GM21367 (cell line): ENCODE measurements at regions not wholly inside any gene's neighbourhood (a gene's known extent, or its start where the extent isn't known, plus 50 kb on each side); places are given as distances from the start of the nearest gene placed in this dataset.

ENCODE experiments used
- ATAC-seq: cut with Tn5 transposase; IDR thresholded peaks from one replicate; pipeline ENCODE4 v1.9.1; 2021; ENCODE audit not compliant: unreplicated experiment

DNA sequence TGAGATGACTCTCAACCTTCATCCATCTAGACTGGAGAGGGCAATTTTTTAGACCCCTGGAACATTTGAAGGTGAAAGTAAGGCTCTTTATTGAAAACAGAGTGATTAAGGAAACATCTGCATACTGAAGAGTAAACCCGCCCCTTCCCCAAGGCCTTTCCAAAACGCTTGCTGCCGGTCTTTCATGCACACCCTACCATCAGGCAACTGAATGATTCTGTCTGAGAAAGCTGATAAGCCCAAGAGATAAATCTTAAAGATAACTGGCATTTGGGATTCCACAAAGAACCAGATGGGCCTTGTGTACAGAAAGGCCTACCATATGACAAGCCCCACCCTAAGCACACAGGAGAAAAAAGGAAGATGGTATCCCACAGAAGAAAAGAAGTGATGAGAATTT is 54.4 kb upstream of the PIK3R1 start:
- no peak for ATAC-seq

DNA sequence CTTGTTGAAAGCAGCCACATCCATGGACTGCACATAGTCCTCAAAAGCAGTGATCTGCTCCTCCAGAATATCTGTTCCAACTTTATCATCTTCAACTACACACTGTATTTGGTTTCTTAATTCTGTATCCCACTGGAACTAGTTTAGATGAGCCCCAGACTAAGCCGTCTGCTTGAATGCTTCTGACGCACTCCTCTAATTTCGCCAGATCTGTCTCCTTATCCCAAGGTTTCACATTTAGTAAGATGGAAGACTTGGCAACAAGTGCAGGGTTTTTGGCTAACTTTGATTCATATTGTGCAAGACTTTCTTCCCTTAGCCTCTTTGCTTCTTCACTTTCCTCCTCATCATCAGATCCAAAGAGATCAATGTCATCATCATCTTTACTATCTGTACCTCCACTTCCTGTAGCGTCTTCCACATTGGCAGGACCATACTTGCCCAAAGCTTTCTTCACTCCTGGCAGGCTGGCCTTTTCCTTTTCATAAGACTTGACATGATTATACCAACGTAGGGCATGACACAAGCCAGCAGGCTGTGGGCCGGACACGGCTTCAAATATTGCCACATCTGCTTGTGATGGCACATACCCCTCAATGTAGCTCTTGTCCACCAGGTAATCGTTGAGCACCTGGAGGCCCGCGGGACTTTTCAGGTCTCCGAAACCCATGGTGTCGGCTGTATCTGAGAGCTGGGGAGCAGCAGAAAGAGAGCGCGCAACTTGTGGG is 56.2 kb upstream of the PIK3R1 start:
- ATAC-seq = no peak

DNA sequence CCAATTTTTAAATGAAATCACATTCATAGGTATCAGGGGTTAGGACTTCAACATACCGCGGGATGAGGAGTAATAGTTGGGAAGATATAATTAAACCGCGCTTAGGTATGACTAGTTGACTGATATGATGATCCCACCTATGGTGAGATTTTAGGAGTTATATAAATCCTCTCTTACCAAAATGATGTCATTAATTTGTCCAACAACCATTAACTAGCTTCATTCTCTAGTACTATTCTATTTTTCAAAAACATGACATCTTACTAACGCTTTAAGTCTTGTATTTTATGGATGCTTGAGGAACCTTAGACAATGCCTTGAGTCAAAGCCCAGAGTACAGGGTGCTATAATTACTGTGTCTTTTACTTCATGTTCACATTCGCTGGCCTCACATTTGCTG is 59.6 kb upstream of the PIK3R1 start:
- no peak for ATAC-seq

DNA sequence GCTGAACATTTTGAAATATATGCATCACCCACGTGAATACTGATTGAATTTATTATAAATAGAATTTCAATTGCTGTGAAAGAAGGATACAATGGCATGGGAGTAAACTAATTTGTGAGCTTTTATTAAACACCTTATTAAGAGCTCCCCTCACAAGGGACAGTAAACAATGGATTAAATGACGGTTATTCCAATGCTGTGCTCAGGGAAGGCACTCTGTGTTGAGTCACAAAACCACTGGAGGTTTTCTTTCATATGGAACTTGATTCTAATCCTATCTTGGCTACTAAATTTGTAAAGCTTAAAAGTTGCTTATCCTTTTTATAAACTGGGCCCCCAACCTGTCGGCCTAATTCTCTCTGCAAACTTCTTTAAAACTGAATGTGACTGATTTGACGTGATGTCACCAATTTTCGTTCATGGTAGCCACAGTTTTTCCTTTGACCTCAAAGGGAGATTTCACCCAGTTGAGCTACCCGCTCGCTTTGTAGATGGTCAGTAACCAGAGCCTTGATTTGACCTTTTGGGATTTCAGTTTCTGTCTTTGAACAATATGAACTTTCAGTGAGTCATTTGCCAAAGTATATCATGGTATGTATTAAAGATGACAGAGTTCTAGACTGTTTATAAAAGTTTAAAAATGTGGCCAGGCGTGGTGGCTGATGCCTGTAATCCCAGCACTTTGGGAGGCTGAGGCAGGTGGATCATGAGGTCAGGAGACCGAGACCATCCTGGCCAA is 61.3 kb upstream of the PIK3R1 start:
- ATAC-seq = no peak

DNA sequence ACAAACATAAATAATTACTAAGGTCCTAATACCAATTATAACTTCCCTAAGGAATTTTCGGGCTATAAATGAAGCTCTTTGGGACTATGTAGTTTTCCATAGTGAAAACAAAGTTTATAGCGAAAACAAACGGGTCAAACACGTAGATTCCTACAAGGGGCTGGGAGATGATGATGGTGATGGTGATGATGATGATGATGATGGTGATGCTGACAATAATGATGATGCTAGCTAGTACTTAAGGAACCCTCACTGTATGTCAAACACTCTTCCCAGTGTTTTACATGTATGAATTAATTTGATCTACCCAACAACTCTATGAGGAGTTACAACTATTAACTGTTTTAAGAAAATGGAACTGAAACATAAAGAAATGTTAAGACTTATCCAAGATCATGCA is 63.7 kb upstream of the PIK3R1 start:
- ATAC-seq = no peak

DNA sequence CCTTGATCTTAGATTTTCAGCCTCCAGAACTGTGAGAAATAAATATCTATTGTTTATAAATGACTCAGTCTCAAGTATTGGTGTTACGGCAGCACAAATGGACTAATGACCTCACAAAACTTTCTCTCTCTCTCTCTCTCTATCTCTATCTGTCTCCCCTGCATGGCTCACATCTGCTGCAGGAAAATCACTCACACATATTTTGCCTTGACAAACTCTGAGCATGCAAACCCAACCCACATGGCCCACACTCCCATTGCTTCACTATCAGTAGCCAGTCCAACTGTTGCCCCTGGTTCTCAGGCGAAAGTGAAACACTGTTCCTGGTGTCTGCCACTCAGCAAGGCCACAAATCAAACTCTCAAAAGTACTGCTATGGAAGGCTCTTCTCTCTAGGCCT is 66.4 kb upstream of the PIK3R1 start:
- ATAC-seq = peak; percentile 37

DNA sequence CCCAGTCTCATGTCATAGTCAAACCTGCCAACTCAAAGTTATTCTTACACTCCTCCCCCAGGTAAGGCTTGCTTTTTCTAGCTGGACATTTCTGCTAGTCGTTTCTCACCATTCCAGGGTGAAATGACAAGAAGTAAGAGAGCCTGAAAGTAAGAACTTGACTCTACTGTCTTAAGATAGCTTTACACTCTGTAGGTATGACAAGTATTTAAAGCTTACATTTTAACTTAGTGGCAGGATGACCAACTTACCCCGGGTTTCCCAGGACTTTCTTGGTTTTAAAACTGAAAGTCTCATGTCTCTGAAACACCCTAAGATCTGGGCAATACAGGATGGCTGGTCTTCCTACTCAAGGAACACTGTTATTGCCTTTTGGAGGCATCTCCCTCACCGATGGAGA is 67.5 kb upstream of the PIK3R1 start:
- ATAC-seq = peak; percentile 40

DNA sequence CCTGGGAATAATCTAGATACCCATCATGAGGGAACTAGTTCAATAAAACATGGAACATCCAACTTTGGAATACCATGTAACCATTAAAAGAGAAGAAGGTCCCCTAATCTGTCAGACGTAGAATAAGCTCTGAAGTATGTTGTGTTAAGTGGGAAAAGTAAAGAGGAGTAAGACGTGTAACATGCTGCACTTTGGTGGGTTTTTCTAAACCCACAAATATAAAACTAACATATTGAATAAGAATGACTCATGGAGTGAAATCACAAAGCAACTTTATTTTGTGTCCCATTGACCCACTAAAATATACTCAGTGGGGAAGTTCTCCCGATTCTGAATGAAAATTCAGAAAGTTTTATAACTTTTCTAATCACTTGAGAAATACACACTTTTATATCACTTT is 67.9 kb upstream of the PIK3R1 start:
- no peak for ATAC-seq

DNA sequence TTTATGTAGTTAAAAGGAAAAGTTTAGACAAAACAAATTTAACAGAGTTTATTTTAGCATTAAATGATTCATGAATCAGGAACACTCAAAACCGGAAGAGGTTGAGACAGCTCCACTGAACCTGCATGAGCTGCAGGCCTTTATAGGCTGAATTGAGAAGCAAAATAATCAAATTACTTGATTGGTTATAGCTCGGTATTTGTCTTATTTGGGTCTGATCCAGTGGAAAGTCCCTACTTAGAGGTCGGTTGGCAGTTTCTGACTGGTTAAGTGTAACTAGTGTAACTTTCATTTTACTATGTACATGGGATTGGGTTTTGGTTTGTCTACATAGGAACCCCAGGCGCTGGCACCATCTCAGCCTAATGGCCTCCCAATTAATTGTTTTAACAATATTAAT is 74.1 kb upstream of the PIK3R1 start:
- ATAC-seq = peak; percentile 40

DNA sequence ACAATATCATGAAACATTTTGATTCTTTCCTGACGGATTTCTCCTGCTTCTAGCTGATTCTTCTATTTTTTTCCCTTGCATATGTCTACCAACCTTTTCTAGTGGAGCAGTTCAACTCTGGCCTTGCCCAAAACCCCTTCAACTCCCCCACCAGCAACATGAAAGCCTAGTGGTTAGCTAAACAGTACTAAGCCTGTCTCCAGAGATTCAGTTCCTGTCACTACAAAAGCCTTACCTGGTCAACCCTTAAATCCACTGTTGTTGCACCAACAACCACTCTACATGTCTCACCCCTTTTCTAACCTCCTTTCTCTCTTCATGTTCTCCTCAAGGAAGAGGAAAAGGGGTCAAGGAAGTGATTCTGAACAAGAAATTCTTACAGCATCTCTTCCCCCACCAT is 74.8 kb upstream of the PIK3R1 start:
- peak; percentile 49 for ATAC-seq

DNA sequence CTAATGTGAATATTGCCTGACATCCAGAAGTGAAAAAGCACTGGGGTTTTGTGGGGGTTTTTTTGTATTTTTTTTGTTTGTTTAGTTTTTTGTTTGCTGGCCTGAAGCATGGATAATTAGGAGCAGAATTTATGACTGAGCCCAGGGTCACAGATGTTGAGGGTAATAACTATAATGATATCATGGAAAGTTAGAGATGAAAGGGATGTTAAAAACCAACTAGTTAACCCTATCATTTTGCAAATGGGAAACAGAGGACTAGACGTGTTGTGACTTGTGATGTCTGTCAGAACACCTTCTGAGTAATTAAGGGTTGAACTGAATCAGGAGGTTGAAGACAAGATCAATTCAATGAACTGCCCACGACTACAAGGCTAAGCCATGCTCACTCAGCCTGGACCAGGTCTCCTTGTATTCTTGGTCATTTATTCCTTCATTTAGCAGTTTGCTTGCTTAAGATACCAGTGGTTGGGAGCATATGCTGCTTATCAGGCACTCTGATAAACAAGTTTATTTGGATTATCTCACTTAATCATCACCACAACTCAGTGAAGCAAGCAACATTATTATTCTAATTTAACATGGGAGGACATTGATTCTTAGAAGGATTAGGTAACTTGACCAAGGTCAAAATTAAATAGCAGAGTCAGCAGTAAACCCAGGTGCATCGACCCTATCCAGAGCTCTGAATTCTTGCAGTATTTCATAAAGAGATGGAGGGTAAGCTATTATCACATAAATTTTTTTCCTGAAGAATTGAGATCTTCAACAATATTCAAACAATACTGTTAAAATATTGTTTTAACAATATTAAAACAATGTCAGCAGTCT is 75.7 kb upstream of the PIK3R1 start:
- ATAC-seq = no peak

DNA sequence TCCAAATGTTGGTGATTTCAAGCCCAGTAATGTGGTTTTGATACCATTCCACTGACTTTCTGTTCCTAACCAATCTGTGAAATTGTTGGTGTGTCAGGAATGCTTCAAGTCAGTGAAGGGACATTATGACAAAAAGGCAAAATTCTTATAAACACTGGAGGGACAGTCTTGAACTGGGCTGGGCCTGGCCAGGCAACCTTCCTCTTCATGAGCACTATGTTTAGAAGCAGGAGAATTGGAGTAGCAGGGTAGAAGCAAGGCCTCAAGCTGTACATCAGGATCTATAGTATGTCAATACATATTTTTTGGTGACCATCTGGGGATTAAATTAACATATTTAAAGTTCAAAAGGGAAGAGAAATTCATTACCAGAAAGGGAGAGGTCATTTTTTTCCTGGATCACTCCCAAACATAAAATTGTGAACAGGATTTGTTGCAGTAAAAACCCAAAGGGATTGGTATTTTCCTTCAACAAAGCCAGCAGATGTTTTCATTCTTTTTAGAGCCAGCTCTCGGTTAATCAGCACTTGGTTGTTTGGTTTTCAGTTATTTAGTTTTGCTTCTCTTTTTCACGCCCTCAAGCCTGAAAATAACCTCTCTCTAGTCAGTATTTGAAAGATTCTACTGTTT is 77.9 kb upstream of the PIK3R1 start:
- no peak for ATAC-seq

DNA sequence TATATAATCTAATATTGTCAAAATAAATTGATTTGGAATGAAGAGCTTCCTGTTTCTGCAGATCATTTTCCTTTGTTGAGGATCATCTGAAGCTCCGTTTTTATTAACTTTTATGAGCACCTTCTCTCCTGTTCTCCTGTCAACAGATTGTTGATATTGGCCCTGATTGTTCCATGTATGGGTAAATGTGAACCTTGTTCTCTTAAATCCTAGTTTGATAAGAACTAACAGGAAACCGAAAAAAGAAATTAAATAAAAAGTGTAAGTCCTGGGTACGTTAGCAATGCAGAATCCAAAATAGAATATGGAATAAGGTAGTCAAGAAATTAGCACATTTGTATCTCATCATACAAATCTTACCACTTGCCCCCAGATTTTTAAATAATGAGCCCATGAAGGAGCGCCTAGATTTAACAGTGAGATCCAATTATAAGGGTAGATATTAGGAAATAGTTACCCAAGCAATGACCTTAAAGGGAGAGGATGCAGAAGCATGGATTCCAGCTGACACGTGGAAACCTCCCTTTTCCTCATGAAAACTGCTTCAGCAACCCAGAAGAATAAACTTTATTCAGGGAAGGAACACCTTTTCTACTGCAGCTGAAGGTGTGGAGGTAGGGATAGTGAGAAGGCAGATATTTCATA is 80.8 kb upstream of the PIK3R1 start:
- ATAC-seq = no peak

DNA sequence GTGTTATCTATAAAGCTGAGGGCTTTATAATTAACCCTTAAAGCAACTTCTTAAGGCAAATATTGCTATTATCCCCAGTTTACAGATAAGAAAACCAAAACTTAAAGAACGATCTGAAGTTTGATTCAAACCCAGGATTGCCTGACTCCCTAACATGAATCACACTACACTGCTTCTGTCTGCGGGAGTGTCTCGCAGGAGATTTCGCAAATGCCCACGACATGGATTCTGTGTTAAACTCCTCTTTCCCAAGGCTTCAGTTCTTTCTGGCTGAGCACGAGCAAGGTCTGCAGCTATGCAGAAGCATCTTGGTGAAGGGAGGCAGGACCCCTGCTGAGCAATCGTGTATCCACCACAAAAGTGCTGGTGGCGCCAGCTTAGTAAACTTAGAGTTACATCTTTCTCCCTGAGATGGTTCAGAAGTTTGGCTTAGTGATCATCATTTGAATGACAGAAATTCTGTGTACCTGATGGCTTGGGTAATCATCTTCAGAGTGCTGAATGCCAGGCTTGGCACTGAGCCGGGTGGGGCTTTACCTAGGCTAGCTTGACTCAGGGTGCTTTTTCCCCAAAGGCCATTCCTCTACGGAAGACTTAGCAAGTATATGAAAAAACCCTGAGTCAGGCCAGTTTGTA is 81.4 kb upstream of the PIK3R1 start:
- ATAC-seq = no peak

DNA sequence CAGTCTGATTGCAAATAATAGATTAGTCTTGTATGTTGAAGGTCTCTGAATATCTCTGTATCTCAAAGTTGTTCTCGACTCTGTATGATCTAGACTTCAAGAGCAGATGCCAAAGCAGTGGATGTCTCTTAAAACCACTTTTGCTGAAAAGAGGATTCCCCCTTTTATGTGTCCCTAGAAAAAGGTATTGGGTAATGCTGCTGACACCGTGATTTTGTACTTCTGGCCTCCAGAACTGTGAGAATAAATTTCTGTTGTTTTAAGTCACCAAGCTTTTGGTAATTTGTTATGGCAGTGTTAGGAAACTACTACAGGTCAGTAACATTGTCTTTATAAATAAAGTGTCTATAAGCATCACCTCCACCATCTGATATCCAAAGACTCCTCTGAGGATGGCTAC is 85.3 kb upstream of the PIK3R1 start:
- no peak for ATAC-seq

DNA sequence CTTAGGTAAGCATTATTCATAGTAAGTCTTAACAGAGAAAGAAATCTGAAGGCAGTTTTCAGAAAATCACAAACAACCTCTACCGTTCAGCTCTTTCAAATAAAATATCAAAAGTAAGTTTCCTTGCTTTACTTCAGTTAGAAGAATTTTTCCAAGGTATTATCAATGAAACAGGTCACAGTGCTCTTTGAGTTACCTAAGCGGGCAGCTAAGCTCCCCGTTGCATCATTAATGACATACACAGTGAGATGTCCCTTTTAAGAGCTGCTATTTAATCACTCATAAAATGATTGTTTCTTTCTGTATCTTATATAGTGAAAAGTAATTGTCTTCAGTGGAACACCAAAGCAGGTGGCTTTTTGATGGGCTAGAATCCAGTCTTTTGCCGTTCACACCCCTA is 86.2 kb upstream of the PIK3R1 start:
- no peak for ATAC-seq

DNA sequence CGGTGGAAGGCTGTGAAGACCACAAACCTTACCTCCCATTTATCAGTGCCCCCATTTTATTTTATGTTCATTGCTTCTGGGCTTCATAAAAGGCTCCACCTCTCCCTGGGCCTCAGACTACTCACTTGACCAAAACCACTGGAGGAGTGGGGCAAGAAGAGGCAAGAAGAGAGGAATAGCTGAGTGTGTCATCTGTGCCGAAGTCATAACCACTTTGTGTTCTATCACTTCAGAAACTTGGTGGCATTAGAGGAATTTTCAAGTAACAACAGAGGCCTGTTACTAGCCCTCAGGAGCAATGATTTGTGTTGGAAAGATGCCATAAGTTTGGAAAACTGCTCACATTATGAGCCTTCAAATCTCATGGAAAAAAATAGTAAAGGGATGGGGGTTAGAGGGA is 88.7 kb upstream of the PIK3R1 start:
- no peak for ATAC-seq

DNA sequence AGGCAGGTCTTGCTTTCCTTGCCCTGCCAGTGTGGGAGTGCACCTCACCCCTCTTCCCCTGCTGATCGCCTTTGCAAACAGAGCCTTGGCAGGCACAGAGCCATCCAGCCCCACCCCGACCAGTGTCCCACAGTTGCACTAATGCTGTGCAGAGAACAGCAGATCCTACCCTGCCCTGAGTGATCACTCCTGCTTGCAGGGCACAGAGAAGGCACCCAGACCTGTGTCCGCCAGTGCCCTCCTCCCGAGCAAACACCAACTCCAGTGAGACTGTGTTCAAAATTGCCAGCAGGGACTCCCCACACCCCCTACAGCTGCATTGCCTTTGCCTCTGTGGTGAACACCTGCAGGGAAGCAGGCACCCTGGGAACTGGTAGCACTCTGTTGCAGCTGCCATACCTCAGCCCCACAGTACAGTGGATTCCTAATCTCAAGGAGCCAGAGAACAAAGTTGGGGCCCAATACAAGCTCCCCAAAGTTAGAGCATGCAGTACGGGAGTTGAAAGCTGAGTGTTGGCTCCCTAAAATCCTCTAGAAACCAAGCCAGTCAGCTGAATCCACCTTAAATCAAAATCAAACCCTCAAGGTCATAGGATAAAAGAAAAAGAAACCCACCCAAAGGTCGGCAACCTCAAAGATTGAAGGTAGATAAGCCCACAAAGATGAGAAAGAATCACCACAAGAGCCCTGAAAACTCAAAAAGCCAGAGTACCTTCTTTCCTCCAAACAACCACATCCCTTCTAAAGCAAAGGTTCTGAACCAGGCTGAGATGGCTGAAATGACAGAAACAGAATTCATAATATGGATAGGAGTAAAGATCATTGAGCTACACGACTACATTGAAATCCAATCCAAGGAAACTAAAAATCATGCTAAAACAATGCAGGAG is 92.9 kb upstream of the PIK3R1 start:
- no peak for ATAC-seq

DNA sequence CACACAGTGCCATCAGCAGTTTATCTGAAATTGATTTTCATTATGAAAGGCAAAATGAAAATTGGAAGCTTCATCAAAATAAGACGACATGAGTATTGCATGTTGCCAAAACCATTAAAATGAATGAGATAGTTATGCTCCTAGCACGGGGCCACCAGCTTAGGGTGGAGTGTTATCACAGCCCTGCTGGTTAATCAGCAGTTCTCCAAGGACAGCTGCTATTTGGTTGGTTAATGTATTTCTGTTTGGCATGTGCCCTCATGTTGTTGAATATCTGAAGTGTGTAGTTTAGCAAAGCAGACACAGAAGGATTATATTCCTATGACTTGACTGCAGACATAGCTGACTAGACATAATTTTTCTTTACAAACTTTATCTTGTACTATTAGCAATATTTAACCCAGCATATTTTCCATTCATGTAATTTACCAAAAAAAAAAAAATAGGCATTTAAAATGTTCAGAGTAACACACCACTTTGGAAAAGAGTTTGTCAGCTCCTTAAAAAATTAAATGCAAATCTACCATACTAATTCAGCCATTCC is 98.6 kb upstream of the PIK3R1 start:
- no peak for ATAC-seq
